Adrenal gland (tissue), 5 donors: ENCODE measurements at regions not wholly inside any gene's neighbourhood (a gene's known extent, or its start where the extent isn't known, plus 50 kb on each side); places are given as distances from the start of the nearest gene placed in this dataset.

Experiments used
- POLR2A ChIP-seq, 2 donors: fragments of 450-650 bp; IDR thresholded peaks; one replicate each; pipeline ENCODE4 v1.6.1; 2017; ENCODE audit warnings: antibody characterized with exemption in 2 of 2, mild to moderate bottlenecking in 2 of 2, moderate library complexity in 1 of 2
- TF ChIP-seq, protein P1 (sequence below), 6 experiments: fragments of 450-650 bp in 4 of 6; fragments of 200-600 bp in 2 of 6; sonication (generic) in 1 of 6; IDR thresholded peaks; 1 replicate in 5 of 6; 2 replicates in 1 of 6; pipeline versions ENCODE4 v1.5.1 to v1.8.0; 2016 to 2021; ENCODE audit warnings: antibody characterized with exemption in 6 of 6, mild to moderate bottlenecking in 2 of 6, moderate library complexity in 1 of 6
- donor health status: DM: no; HTN: no; CAD: no.

DNA sequence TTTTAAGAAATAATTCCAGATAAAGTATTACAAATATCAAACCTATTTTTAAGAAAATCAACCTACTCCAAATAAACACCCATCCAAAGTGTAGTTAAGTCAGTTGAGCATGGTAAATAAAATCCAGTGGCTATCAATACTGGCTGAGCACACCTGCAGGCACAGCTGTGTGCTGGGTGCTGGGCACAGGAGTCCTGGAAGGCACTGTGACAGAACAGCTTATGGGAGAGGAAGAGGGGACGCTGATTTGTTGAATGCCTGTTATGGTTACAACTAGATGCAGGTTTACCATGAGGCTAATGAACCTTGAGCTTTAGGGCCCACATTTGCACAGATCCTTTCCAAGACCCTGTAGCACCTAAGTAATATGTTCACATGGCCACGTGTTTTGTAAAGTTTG, 202.7 kb downstream of the MTX2 start:
- no peak for TF ChIP-seq POLR2A (IDR thresholded peaks at IDR 0.05)
- TF ChIP-seq, protein P1, sequence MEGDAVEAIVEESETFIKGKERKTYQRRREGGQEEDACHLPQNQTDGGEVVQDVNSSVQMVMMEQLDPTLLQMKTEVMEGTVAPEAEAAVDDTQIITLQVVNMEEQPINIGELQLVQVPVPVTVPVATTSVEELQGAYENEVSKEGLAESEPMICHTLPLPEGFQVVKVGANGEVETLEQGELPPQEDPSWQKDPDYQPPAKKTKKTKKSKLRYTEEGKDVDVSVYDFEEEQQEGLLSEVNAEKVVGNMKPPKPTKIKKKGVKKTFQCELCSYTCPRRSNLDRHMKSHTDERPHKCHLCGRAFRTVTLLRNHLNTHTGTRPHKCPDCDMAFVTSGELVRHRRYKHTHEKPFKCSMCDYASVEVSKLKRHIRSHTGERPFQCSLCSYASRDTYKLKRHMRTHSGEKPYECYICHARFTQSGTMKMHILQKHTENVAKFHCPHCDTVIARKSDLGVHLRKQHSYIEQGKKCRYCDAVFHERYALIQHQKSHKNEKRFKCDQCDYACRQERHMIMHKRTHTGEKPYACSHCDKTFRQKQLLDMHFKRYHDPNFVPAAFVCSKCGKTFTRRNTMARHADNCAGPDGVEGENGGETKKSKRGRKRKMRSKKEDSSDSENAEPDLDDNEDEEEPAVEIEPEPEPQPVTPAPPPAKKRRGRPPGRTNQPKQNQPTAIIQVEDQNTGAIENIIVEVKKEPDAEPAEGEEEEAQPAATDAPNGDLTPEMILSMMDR (IDR thresholded peaks at IDR 0.05): no peak
